ENCODE measurements at regions not wholly inside any gene's neighbourhood (a gene's known extent, or its start where the extent isn't known, plus 50 kb on each side); places are given as distances from the start of the nearest gene placed in this dataset.

DNA sequence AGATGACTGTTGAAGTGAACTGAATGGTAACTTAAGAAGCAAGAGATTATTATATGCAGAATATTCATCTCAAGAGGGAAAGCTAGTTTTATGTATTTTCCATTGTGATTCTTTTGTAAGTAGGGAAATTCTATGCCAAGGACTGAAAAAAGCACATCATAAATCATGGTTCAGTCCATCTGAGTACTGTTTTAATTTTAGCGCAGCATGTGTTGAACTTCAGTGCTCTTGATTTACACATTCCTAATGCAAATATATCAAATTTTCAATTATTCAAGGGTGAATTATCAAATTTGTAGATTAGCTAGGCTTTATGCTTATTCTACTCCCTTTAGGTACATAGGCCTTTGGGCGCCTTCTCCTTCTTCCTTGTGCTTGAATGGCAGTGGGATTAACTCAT, 50.3 kb upstream of the TCF12 start:
- DNase-seq, result no peak

DNA sequence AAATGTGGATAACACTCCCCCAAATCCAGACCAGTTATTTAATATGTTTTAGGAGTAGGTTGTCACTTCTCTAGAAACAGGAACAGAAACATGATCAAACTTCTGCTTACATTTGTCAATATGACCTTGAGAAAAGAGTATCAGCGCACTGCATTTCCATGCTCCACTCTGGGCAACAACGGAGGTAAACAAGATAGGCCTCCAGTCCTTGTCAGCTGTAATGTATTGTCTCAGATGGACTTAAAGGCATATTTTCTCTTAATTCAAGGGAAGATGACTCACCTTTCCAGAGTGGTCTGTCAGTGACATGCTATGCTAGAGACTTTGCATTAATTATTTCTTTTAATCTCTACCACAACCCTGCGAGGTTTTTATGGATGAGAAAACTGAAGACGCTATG, 51.6 kb upstream of the TCF12 start:
- no peak for DNase-seq

- DNase-seq, result no peak
Observed at GRCh38 chr15:56857828-56858227, 60.6 kb upstream of the TCF12 start.

DNA sequence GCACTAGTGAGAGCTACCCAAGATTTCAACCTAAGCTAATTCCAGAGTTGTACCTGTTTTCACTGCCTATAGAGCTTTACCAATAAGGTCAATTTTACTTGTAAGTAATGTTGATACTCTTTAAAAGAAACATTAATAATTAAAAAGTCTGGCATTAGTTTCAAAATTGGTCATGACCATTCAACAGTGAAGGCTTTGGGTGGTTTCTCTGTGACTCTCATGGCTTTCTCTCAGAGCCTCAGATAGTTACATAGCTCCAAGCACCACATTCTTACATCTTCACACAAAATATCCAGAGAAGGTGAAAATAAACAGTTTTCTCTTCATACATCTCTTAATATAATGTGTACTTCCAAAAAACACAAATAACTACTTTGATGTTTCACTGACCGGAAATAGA, 61.5 kb upstream of the TCF12 start:
- no peak for DNase-seq

- DNase-seq, result no peak
Observed at GRCh38 chr15:56844892-56845291, 73.6 kb upstream of the TCF12 start.

- no peak for DNase-seq
Observed at GRCh38 chr15:56844471-56844870, 74.0 kb upstream of the TCF12 start.

DNA sequence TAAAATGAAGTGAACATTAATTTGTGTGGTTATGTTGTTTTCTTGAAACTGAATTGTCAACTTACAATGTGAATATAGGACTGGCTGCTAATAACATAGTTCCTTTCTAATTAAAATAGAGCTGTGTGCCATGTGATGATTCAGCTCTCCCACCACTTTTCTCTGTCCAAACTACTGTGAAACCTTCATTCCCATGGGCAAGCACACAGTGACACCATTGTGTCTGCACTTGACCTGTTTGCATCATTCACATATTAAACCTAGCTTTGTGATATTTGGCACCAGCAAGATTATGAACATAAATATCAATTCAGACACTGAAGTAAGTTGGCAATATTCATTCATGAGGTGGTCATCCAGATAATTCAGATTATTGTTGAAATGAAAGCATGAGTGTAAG, 78.8 kb upstream of the TCF12 start:
- DNase-seq, result no peak

DNA sequence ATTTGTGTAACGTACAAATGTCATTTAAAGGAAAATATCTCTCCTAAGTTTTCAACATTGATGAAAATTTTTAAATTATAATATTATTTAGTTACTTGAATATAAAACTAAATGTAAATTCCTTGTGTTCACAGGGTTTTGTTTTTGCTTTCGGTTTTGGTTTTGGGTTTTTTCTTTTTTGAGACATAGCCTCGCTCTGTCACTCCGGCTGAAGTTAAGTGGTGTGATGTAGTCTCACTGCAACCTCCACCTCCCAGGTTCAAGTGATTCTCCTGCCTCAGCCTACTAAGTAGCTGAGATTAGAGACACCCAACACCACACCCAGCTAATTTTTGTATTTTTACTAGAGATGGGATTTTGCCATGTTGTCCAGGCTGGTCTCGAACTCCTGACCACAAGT, 79.3 kb upstream of the TCF12 start:
- DNase-seq, result no peak

GRCh38 chr15:56838085-56838484, 80.4 kb upstream of the TCF12 start:
- no peak for DNase-seq

DNA sequence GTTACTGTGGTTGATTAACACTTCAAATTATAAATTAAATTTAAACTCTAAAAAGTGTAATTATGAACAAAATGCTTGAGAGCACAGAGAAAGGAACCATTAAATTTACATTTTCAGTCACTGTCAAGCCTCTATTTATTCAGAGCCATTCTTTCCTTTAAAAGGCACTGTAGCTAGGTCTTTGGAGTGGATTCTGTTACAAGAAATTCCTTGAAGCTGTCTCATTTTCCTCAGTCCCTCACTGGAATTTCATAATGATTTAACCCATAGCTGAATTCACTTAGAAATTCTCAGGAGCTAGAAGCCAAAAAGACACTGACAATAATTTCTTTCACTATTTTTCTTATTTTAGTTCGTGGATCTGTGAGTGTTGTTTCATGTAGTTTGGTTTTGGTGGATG, 81.2 kb upstream of the TCF12 start:
- DNase-seq, result no peak

- no peak for DNase-seq
Observed at GRCh38 chr15:56835718-56836171, 82.7 kb upstream of the TCF12 start.

GRCh38 chr15:56832125-56832524, 86.3 kb upstream of the TCF12 start:
- DNase-seq, result no peak

GRCh38 chr15:56831467-56832005, 86.9 kb upstream of the TCF12 start:
- no peak for DNase-seq

- no peak for DNase-seq
Observed at GRCh38 chr15:56824175-56824574, 90.9 kb upstream of the ZNF280D start.

DNA sequence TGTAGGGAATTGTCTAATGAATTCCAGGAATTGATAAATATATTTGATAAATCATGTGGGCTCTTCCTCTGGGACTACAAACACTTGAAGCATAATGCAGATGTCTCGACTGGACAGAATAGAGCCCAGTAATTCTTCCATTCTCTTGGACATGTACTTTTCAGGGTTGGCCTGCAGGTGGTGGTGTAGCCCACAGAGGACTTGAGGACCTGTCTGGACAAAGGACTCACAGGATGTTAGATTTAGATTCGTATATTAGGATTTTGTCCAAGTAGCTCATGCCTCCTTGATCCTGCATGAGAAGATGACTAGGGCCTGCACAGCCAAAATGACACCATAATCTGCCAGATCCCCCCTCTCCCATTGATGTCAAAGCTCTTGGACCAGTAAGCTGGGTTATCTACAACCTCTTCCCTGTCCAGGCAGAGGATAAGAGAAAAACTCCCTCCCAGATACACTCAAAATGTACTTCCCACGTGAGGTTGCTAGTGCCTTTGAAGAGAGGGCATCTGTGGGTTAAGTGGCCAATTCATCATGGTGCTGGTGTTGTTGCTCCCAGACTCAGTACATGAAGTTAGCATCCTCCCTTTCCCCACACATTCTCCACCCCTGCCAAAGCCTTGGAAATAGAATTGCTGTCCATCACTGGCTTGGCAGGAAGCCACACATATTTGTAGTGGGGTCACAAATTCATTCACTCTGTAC, 88.6 kb upstream of the ZNF280D start:
- peak; percentile 45 to 48 for DNase-seq

DNA sequence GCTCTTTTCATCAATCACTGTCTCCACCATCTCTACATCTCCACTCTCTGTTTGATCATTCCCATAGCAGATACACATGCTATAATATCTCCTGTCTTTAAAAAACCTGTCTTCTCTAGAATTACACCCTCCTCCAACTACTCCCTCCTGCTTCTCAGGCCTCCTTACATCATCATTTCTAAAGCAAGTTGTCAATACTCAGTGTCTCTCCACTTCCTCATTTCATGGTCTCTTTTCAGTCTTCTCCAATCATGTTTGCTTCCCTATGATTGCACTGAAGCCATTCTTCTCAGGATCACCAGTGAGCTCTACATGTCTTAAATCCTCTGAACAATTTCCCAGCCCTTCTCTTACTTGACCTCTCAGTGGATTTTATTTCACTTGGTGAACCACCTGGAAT, 87.0 kb upstream of the ZNF280D start:
- DNase-seq, result no peak

- no peak for DNase-seq
Observed at GRCh38 chr15:56817321-56818080, 84.2 kb upstream of the ZNF280D start.

DNA sequence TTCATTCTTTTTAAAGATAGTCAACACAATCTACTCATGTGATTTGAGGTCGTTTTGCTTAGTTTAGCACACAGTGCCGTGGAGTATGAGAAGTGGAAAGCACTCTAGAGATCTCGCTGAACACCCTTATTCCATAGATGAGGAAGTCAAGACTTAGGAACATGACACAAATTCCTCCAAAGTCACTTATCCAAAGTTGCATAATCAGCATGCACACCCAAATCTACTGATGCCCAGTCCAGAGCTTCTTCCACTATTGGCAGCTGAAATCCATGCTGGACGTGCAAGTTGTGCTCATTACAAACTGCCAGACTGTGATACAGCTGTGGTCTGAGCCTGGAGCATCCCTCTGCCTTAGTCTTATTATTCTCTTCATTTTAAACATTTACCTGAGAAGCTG, 83.5 kb upstream of the ZNF280D start:
- no peak for DNase-seq

GRCh38 chr15:56815247-56815646, 81.9 kb upstream of the ZNF280D start:
- no peak for DNase-seq

DNA sequence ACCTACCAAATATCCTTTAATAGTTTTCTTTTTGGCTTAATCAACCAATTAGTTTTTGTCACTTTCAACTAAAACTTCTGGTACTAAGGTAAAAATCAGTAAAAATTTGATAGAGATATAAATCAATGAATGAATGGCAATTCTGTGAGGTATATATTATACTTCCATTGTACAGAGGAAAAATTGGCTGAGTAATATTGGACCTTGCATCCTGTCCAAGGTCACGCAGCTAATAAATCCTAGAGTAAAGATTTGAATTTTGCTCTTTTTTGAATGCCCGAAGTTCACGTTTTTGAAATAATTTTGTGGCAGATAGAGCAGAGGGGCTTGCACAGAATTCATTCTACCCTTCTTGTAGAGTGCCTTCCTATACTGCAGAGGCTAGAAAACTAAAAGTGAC, 81.1 kb upstream of the ZNF280D start:
- DNase-seq, result no peak

DNA sequence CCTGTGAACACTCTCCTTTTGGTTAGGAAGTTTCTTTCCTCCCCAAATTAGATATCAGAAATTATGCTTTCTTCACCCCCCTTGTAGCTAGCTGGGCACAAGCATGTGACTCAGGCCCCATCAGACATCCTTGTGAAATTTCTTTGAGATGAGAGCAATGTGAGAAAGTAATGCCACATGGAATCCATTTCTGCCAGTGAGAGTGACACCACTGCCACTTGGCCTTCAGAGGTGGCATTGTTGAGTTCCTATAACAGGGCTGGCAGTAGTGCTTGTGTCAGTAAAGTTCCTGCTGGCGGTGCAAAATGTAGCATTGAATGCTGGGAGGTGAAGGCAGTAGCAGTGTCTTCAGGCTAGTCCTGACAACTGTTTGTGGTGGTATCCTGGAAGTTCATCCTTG, 80.7 kb upstream of the ZNF280D start:
- DNase-seq, result no peak

- no peak for DNase-seq
Observed at GRCh38 chr15:56812961-56813360, 79.7 kb upstream of the ZNF280D start.

DNA sequence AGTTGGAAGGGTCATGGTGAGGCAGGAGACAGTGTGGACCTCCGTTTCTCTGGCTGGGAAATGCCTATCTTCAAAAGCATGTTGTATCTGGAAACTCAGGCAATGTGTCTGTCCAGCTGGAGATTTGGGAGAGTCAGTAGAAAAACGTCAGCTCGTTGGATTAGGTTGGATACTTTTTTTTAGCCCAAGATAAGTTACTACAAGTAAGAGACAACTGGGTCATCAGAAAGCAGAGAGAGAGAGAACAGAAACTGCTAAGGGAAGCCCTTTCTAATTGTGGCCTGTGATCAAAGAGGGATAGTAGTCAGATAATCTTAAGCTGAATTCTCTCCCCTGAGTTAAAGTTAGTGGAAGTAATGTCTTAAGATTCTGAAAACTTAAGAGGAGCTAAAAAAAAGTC, 78.9 kb upstream of the ZNF280D start:
- DNase-seq, result no peak

DNA sequence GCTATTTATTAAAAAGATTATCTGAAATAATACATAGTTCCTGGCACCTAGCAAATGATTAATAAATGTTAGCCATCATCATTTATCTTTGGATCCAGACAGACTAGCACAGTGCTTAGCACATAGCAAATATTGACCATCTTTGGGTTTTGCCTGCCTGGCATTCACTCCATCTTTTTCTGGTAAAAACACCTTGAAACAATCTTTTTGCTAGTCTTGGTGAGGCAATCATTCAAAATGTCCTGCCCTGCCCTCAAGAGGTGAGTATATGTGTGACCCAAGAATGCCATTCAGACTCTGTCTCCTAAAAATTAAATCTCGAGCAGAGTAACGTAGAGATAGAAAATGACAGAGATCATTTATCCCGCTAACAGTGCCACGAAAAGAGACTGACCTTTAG, 78.3 kb upstream of the ZNF280D start:
- no peak for DNase-seq

Data from CD4-positive, alpha-beta T cell treated with Interleukin-1 beta for 1 hour (primary cell).